NCI-H2171 treated with DMSO at 0.1 percent for 48 hours (cell line): ENCODE measurements at regions not wholly inside any gene's neighbourhood (a gene's known extent, or its start where the extent isn't known, plus 50 kb on each side); places are given as distances from the start of the nearest gene placed in this dataset.
"Not testable (repeated sequence)": the region's sequence is repeated elsewhere in the genome, so short reads cannot be mapped to it uniquely, and the experiment has no call there.

Experiments
- DNase-seq: peaks from one replicate; lab custom pipeline; 2025; lab: John Stamatoyannopoulos, UW

DNA sequence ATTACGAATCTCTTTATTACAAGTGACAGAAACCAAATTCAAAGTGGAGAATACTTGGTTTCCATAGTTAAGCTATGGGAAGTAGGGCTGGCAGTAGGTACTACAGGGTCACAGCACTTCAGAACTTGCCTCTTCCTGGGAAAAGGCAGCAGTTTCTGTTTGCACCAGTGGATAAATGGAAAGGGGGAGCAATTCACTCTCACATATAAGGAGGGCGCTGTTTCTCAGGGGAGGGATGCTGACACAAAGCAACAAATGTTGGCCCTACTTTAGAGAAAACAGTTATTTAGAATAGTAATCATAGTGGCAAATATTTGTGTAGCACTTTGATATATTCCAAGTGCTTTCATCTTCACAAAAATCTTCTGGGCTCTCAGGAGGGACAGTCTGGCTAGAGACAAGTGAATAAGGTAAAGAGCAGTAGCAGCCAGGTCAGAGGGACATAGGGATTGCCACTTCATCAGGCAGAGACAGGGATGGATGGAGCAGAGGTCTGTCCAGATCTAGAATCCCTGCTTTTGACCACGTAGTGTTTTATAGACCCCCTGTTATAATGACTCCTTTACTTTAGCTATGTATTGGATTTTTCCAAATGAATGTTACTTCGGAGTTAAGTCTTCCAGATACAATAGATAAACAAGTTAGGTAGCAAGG, 554.8 kb upstream of the SGCD start:
- DNase-seq = no peak

DNA sequence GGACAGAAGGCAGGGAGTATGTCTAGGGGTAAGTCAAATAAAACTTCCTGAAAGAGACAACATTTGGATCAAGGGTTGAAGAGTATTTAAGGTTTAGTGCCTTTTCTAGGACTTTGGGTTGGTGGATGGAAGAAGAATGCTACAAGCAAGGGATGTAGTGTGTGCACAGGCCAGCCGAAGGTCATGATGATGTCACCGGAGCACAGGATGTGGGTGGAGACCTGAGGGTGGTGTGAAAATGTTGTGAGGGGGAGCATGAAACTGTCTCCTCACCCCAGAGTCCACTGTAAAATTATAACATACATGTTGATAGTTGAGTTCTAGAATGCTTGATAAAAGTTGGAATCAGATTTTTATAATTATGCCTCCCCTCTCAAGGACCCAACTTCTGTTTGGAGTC, 553.3 kb upstream of the SGCD start:
- no peak for DNase-seq

DNA sequence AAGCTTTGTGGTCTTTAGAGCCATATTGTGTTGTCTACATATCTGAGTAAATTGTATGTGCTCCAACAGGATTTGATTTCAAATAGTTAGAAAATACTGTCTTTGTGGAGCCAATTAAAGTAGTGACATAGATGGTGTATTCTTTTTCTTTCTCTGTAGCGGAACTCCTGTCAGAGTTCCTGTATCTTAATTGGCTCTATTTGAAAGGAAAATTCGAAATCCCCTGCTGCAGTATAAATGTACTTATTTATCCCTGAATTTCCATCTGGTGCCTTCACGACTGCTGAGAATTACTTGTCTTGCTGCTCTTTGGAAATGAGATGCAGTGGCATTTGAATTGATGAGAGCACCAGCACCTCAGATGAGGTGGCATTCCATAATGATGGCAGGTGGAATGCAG, 546.7 kb upstream of the SGCD start:
- no peak for DNase-seq

DNA sequence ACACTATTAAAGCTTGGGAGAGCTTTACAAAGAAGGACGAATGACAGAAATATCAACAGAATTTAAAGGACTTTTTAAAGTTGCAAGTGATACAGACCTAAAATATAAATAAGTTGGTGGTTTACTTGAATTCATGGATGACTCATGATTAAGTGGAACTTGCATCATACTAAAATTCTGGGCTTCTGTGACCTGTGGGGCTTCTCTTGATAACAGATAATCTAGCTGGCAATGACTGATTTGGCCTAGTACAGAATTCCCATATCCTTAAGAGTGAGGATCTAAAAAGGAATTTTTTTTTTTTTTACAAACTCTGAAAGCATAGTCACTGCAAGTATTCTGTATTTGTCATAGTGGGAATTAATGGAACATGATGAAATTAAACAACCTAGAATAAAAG, 543.7 kb upstream of the SGCD start:
- DNase-seq = no peak

DNA sequence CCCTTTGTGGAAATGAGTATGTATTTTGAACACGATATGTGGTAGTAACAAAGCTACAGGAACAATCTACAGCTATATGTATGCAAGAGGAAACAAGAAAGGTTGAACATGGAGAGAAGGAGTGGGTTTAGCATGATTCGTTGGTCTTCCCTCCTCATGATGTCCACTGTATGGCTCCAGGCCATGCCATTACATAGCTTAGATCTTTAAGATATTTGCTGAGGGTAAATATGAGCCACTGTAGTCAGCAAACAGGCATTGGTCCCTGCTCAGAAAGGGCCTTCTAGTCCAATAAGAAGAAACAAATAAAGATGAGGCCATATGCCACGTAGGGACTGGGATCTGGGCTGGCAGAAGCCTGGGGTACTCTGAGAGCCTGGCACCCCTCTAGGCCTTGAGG, 543.2 kb upstream of the SGCD start:
- no peak for DNase-seq

DNA sequence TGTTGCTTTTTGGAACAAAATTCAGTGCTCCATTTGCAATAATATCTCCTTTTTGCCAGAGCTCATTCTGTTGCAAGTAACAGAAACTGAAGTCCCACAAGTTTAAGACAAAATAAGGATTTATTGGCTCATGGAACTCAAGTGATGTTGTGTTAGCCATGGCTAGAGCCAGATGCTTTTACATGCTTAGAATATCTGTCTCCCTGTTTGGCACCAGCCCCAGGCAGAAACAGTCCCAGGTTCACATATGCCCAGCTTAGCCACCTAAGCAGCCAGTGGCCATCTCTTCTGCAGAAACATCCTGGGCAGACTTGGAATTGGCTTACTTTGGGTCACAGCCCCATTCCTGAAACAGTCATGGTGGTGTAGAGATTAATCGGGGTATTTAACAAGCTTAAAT, 540.9 kb upstream of the SGCD start:
- DNase-seq = no peak

DNA sequence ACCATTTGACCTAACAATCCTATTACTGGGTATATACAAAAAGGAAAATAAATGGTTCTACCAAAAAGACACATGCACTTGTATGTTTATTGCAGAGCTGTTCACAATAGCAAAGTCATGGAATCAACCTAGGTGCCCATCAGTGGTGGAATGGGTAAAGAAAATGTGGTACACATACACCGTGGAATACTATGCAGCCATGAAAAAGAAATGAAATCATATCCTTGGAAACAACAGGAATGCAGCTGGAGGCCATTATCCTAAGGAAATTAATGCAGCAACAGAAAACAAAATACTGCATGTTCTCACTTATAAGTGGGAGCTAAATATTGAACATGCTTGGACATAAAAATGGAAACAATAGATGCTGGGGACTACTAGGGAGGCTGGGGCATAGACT, 534.1 kb upstream of the SGCD start:
- no peak for DNase-seq

DNA sequence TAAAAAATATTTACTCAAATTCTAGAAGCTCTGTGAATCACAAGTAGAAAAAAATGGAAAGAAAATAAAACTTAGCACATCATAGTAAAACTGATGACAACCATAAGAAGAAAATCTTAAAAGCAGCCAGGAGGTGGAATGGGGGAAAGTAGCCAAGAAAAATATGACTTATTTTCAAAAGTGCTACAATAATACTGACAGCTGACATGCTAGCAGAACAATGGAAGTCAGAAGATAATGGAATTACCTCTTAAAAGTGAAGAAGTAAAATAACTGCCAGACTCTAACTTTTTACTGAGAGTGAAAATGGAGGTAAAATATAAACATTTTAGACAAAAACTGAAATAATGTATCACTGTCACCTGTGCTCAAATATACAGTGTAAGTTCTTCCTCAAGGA, 532.2 kb upstream of the SGCD start:
- no peak for DNase-seq

DNA sequence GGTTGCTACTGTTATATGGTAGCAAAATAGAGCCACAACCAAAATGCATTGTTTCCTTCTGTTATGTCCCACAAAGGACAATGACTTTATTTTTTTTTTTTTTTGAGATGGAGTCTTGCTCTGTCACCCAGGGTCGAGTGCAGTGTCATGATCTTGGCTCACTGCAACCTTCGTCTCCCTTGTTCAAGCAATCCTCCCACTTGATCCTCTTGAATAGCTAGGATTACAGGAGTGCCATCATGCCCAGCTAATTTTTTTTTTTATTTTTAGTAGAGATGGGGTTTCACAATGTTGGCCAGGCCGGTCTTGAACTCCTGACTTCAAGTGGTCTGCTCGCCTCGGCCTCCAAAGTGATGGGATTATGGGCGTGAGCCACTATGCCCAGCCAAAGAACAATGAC, 527.7 kb upstream of the SGCD start:
- no peak for DNase-seq

DNA sequence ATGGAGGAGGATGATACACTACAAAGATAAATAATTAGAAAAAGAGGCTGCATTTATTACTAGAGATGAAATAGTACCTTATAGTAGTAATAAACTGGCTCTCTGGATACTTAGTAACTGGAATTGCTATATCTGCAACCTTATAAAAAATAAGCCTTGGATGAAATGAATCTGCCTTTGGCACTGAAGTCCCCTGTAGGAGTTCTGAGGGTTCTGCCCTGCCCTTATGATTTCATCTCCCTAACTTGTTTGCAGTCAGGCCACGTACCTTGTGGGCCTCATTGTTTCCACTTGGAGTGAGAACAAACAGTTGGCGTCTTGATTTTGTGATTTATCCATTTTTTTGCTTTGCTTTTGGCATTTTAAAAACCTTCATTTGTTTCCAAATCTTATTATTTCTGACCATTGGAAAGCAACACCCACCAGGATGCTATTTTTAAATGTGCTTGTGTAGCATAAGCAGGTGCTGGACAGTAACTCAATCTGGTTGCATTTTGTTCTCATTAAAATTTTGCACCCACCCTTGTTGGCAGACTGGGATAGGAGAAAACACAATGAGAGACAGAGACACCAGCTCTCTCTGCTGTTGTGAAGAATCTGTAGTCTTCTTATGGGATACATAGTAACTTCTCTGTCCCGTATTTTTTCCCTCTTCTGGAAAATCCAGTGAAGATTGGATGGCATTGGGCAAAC, 518.9 kb upstream of the SGCD start:
- no peak for DNase-seq

DNA sequence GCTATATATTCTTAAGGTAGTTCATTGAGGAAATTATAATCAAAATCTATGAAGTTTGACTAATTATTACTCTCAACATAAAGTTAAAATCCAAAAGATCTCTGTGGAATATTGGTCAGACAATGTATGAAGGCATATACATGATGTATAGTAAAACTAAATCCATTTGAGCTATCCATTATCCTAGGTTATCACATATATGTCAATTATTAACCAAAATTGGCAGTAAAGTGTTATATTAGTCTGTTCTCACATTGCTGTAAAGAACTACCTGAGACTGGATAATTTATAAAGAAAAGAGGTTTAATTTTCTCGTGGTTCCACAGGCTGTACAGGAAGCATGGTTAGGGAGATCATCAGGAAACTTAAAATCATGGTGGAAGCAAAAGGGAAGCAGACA, 511.7 kb upstream of the SGCD start:
- DNase-seq = no peak

DNA sequence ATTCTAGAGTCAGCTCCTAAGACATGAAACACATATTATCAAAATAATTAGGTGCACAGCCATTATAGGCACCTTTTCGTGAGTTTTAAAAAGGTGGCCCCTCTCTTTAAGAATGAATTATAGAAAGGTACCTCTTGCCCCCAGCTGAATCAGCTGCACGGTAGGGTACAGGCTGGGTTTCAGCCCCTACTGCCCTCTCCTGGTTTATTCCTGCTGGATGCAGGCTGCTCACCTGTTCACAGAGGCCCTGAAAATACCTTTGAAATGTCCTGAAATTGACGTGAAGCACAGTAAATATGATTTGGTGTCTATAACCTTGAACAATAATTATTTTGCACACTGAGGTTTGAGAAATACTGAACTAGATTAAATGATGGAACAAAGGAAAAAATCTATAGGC, 504.8 kb upstream of the SGCD start:
- no peak for DNase-seq

DNA sequence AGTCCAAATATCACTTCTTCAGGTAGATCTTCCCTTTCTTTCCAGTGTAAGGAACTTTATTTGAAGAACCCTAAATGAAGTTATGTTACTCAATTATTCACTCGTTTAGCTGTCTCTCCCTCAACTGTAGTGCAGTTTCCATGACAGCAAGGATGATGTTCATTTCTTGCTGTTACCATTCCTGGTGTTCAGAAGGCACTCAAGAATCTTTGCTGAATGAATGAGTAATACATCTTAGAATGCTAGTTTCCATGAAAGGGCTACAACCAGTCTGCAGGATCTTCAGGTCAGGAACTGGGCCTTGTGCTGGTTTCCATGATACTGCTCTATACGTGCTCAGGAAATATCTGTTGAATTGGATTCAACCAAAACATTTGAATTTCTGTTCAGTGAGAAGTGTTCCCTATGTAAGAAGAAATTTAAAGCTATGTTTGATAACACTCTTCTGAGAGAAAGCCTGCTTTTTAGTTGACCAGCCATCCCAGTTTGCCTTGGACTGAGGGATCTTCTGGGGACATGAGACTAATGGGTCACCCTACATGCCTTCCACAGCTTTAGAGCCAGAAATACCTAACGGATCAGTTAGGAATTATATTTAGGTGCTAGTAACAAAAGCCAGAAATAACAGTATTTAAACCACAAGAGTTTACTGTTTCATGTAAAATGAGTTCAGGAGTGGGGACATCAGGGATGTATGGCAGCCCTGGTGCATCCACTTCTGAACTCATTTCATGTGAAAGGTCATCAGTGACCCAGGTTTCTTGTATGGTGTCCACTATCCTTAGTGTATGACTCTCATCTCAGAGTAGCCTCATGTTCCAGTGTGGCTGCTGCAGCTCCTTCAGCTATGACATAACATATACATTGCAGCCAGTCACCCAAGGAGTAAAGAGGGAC, 500.1 kb upstream of the SGCD start:
- DNase-seq = no peak

DNA sequence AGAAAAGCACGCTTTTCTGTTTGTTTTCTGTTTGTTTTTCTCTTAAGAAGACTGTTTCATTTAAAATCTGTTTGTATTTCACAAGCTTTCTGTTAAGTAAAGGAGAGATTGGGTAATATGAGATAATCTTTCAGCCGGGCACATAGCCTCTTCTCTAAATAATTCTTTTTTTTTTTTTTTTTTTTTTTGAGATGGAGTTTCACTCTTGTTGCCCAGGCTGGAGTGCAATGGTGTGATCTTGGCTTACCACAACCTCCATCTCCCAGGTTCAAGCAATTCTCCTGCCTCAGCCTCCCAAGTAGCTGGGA, 499.5 kb upstream of the SGCD start:
- not testable (repeated sequence) for DNase-seq

DNA sequence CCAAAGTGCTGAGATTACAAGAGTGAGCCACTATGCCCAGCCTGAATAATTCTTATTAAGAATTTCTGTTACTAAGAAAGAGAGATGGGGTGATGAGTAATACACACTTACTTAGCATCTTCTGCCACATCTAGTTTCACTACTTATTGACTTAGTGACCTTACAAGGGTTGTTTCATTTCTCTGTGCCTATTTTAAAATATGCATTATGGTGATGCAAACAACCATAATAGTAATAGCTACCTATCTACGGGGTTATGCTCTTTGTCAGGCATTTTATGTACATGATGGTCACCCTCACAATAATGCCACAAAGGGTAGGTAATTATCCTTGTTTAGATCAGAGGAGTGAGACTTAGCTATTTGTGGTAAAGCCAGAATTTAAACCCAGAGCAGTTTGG, 499.0 kb upstream of the SGCD start:
- no peak for DNase-seq

DNA sequence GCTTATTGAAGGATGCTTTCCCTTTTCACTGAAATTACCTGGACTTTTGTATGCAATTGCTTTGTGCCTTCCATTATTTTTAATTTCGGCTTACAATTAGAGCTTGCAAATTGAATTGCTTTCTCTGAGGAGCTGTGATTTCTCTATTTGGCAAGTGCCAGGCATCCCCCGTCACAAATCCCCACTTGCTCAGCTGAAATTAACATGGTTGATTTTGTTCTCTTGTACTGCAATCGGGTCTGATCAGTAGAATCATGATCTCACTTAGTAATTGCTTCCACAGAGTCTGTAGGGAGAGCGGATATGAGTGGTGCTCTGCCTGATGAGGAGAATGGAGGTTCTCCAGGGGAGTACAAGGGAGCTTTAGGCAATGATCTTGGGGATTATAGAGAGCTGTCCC, 495.5 kb upstream of the SGCD start:
- DNase-seq = no peak

DNA sequence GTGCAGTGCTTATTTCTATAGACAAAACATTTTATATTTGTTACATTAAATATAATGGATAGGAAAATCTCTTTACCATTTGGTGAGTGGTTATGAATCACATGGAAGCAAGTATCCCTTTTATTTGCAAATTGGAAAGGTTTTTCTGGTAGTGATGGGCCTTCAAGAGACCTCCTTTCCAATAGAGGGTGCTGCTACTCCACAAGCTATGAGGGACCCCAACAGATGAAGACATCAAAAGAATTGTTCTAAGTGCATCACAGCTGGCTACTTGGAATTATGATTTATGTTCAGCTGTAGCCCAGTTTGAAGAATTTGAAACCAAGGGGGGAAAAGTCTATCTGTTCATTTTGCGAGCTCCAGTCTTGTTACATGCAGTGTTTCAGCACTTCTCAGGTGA, 493.7 kb upstream of the SGCD start:
- no peak for DNase-seq

DNA sequence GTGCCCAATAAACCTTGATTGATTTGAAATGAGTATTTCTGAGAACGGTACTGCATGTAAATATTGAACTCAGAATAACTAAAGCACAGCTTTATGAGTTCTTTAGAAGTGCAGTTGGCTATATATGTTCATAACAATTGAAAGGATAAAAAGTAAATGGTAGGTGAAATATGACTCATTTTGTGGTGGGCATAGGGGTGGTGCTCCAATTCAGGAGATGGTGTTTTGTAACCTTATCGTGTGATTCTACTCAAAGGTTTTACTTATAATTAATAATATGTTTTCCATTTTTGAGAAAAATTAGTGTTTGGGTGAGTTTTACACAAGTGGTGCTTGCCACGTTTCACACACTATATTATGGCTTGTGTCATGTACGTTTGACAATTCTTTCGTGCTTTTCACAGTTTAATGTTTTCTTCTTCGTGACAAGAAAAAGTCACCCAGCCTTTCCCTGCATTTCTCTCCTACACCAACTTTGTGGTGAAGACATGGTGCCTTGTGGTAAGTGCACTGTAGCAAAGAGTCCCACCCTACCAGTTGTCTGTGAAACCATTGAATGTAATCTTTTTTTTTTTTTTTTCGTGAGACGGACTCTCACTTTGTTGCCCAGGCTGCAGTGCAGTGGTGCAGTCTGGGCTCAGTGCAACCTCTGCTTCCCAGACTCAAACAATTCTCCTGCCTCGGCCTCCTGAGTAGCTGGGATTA, 492.5 kb upstream of the SGCD start:
- no peak for DNase-seq

DNA sequence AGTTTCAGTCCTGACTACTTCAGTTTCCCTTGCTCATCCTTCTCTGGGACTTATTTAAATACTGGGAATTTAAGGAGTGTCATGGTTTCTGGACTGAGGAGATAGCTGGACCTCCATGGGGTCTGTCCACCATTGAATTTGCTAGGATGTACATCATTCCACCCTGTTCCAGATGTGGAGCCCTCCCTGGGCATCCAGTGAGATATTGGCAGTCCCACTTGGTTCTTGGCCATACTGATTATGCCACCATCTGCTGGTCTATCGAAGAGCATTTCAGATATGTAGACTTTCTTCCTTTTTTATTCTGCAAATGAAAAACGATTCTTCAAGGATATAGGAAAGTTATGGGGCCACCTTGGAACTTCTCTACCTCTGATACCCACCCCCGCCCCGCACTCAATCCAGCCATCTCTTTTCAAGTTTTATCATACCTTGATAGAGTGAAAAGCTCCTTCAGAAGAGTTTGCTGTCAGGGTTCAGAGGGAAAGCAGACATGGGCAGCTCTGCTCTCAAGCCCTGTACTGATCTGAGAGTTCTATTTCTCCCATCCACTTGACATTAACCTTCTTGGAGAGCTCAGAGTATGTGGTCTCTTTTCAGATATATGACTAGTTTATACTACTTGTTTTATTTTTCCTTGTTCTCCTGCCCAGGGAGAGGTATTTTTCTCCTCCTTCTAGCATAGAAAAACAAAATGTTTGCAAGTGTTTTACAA, 490.7 kb upstream of the SGCD start:
- DNase-seq = no peak

DNA sequence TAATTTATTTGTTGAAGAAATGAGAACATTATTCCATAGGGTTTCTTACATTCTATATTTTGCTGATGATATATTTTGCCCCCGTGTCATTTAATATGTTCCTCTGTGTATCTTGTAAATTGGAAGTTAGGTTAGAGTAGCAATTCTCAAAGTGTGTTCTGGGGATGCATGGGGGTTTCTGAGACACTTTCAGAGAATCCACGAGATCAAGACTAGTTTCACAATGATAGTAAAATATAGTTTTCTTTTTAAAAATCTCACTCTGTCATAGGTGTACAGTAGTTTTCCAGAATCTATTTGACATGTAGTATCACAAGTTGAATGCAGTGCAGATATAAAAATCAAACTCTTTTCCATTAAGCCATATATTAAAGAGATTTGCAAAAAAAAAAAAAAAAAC, 488.6 kb upstream of the SGCD start:
- DNase-seq = no peak

DNA sequence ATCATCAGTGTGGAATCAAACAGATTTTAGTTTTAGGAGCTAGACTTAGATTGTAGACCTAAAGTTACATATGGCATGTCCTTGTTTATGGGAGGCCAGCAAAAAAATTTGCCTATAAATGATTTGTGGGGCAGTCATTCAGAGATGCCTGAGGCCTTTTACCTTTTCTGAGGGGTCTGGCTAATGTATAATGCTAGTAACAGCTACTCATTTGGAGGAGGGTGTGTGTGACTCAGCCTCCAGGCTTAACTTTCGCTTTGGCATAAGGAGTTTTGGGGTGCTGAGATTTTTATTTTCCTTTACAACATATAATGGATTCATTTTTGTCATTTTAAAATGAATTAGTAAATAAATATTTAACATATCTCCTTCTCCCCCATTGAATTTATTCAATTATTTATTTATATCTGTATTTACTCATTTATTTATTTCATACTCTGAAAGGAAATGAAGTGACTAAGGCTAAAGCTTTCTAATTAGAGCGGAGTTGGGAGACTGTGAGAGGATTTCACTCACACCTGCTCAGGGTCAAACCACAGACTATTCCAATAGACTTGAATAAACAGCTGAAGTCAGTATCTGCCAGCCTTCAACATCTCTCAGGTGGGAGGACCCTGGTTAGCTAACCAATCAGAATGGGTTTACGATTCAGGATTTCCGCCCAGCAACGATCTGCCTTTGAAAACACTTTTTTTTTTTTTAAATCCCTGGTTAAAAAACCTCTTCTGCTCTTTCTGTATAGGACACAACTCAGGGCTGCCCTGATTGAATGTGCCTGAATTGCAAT, 487.5 kb upstream of the SGCD start:
- DNase-seq = peak; percentile 66
